Right atrium auricular region (tissue), 2 donors: ENCODE measurements at regions not wholly inside any gene's neighbourhood (a gene's known extent, or its start where the extent isn't known, plus 50 kb on each side); places are given as distances from the start of the nearest gene placed in this dataset.
"Not testable (repeated sequence)": the region's sequence is repeated elsewhere in the genome, so short reads cannot be mapped to it uniquely, and the experiment has no call there.

Source experiments
- DNase-seq: peaks from one replicate; pipeline ENCODE4 v3.0.0-alpha.2; 2019; ENCODE audit warnings: low spot score
- H3K27ac ChIP-seq, 2 donors: fragments of 200-600 bp; sonication (generic); 1 replicate in 1 of 2; 2 replicates in 1 of 2; pipeline ENCODE4 v1.5.1; 2016 to 2019
- H3K27me3 ChIP-seq, 2 donors: fragments of 200-600 bp; sonication (generic); one replicate each; pipeline versions ENCODE4 v1.5.1 to v1.6.0; 2017 to 2019
- H3K36me3 ChIP-seq: fragments of 200-600 bp; sonication (generic); one replicate; pipeline ENCODE4 v1.5.1; 2016
- H3K4me1 ChIP-seq, 2 donors: fragments of 200-600 bp; sonication (generic); one replicate each; pipeline versions ENCODE4 v1.5.1 to v1.6.0; 2017 to 2019
- H3K4me3 ChIP-seq, 2 donors: fragments of 200-600 bp; sonication (generic); 1 replicate in 1 of 2; 2 replicates in 1 of 2; pipeline ENCODE4 v1.5.1; 2017 to 2019; ENCODE audit warnings: mild to moderate bottlenecking in 1 of 2, moderate library complexity in 1 of 2
- H3K9me3 ChIP-seq, 2 donors: fragments of 200-600 bp; sonication (generic); one replicate each; pipeline ENCODE4 v1.5.1; 2019
- CTCF ChIP-seq, 2 donors: fragments of 200-600 bp; sonication (generic); IDR thresholded peaks; one replicate each; pipeline ENCODE4 v1.5.1; 2019; ENCODE audit warnings: antibody characterized with exemption in 2 of 2

GRCh38 chrX:9369802-9370291 lies 95.0 kb upstream of the TBL1X start:
- H3K27me3 ChIP-seq: no peaks in the 10 kb centered on the region
- H3K4me3 ChIP-seq: no peak overlapping the region
- DNase-seq: no peak

GRCh38 chrX:9370893-9371292 lies 94.0 kb upstream of the TBL1X start:
- Histone ChIP-seq H3K27me3 (no peaks in the 10 kb centered on the region), H3K4me3 (no peak overlapping the region), H3K36me3 (no peaks in the 10 kb centered on the region), H3K4me1 (no peaks in the 10 kb centered on the region), H3K9me3 (no peaks in the 10 kb centered on the region), H3K27ac (no peak overlapping the region)
- no peak for DNase-seq
- TF ChIP-seq CTCF (IDR thresholded peaks at IDR 0.05): no peak

More at GRCh38 chrX:9369802-9370291, 95.0 kb upstream of the TBL1X start:
- H3K36me3 ChIP-seq: no peaks in the 10 kb centered on the region
- no peak overlapping the region for H3K27ac ChIP-seq
- TF ChIP-seq CTCF (IDR thresholded peaks at IDR 0.05): no peak
- no peaks in the 10 kb centered on the region for H3K9me3 ChIP-seq
- H3K4me1 ChIP-seq: no peaks in the 10 kb centered on the region

DNA sequence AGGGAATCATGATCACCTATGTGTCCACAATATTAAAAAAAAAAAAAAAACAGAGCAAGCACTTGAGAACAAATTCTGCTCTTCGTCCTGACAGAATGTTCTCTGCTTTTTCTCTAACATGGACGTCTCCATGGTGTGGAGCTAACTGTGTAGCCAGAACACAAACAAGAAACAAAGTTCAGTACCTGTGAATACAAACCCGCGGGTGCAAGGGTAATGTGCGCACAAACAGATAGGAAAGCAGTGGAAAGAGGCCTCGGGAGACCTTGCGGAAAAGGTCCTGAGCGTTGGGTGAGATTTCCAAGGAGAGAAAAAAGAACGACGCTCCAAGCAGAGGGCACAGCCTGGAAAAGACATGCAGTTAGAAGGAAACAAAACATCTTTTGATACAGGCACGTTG lies 92.0 kb upstream of the TBL1X start:
- TF ChIP-seq CTCF (IDR thresholded peaks at IDR 0.05): no peak
- H3K27me3 ChIP-seq: no peaks in the 10 kb centered on the region
- no peaks in the 10 kb centered on the region for H3K36me3 ChIP-seq
- DNase-seq: no peak
- H3K9me3 ChIP-seq: no peaks in the 10 kb centered on the region
- H3K27ac ChIP-seq: no peak overlapping the region
- H3K4me3 ChIP-seq: no peak overlapping the region
- H3K4me1 ChIP-seq: no peaks in the 10 kb centered on the region

DNA sequence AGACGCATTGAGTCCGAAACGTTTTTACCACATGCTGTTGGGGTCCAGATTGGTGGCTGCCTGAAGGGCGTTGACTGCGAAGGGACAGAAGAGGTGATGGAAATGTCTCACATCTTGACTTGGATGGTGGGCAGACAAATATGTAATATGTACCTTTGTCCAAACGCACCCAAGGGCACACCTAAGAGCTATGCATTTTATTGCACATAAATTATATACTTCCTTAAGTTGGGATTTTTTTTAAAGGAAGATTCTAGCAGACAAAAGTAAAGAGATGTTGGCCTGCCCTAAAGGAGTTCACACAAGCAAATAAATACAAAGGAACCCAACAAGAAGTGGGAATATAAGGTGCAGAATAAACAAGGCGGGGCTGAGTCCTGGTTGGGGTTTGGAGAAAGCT lies 91.1 kb upstream of the TBL1X start:
- Histone ChIP-seq H3K27ac (no peak overlapping the region), H3K9me3 (no peaks in the 10 kb centered on the region), H3K4me1 (no peaks in the 10 kb centered on the region), H3K27me3 (no peaks in the 10 kb centered on the region), H3K36me3 (no peaks in the 10 kb centered on the region), H3K4me3 (no peak overlapping the region)
- no peak for TF ChIP-seq CTCF (IDR thresholded peaks at IDR 0.05)
- no peak for DNase-seq

- H3K4me1 ChIP-seq: no peaks in the 10 kb centered on the region
- no peak overlapping the region for H3K27ac ChIP-seq
- no peak for DNase-seq
- TF ChIP-seq CTCF (IDR thresholded peaks at IDR 0.05): no peak
- H3K27me3 ChIP-seq: no peaks in the 10 kb centered on the region
- H3K9me3 ChIP-seq: no peaks in the 10 kb centered on the region
- no peak overlapping the region for H3K4me3 ChIP-seq
- H3K36me3 ChIP-seq: no peaks in the 10 kb centered on the region
Measured at GRCh38 chrX:9374555-9374954, 90.3 kb upstream of the TBL1X start.

DNA sequence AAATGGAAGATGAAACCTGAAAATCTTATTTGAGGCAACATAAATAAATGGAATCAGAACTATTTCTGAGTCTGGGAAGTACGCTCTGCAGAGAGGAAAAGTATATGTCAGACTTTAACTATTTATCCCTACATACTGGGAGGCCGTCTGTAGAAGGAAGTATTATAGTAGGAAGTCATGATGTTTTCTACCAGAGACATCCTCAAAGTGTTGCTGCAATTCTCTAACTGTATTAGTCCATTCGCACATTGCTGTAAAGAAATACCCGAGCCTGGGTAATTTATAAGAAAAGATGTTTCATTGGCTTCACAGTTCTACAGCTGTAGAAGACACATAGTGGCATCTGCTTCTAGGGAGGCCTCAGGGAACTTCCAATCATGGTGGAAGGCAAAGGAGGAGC lies 88.7 kb upstream of the TBL1X start:
- no peak for TF ChIP-seq CTCF (IDR thresholded peaks at IDR 0.05)
- no peaks in the 10 kb centered on the region for H3K36me3 ChIP-seq
- H3K27ac ChIP-seq: no peak overlapping the region
- no peaks in the 10 kb centered on the region for H3K9me3 ChIP-seq
- no peak for DNase-seq
- no peak overlapping the region for H3K4me3 ChIP-seq
- H3K4me1 ChIP-seq: no peaks in the 10 kb centered on the region
- no peaks in the 10 kb centered on the region for H3K27me3 ChIP-seq

GRCh38 chrX:9377216-9377615 lies 87.6 kb upstream of the TBL1X start:
- not testable (repeated sequence) for DNase-seq, H3K36me3 ChIP-seq, H3K27me3 ChIP-seq, H3K9me3 ChIP-seq, H3K4me1 ChIP-seq, H3K4me3 ChIP-seq, H3K27ac ChIP-seq
